Ovary (tissue), 3 donors: ENCODE measurements at regions not wholly inside any gene's neighbourhood (a gene's known extent, or its start where the extent isn't known, plus 50 kb on each side); places are given as distances from the start of the nearest gene placed in this dataset.

Experiments
- POLR2A ChIP-seq: fragments of 450-650 bp; IDR thresholded peaks from one replicate; pipeline ENCODE4 v1.6.1; 2017; ENCODE audit warnings: antibody characterized with exemption, mild to moderate bottlenecking, moderate library complexity
- TF ChIP-seq, protein P1 (sequence below), 3 donors: fragments of 450-650 bp in 2 of 3; fragments of 200-600 bp in 1 of 3; IDR thresholded peaks; one replicate each; pipeline versions ENCODE4 v1.5.1 to v1.8.0; 2016 to 2022; ENCODE audit warnings: antibody characterized with exemption in 3 of 3, mild to moderate bottlenecking in 1 of 3
- donor health status: DM: no; HTN: no; CAD: no.

DNA sequence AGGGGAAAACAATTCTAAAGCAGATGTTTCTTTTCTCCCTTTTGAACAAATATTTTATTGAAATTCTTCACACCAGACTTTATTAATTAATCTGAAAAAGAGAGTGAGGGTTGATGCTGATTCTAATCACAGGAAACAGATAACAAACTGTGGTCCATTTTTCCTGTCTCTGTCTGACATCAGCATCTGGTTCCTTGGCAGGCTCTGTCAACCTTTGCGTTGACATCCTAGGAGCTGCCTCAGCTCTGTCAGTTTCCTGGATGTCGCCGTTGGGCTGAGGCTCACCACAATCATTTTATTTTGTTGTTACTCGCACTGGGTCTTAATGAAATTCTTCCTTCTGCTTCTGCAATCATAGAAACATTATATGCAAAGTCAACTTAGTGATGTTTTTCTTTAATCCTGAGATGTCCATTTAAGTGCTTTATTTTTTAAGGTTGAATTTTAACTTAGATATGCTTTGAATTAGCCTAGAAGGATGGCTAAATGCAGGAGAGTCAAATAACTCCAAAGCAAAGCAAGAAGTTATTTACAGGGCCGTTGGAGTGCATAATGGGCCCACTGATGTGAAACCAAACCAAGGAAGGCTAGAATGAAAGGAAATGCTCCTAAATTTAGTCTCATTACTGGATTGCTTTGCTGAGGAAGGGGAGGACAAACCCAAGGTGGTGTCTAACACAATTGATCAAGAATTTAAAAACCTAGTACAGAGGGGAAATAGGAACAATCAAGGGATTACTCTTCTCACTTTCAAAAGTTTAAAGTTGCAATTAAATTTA, 542.4 kb downstream of the FLRT2 start:
- TF ChIP-seq, protein P1, sequence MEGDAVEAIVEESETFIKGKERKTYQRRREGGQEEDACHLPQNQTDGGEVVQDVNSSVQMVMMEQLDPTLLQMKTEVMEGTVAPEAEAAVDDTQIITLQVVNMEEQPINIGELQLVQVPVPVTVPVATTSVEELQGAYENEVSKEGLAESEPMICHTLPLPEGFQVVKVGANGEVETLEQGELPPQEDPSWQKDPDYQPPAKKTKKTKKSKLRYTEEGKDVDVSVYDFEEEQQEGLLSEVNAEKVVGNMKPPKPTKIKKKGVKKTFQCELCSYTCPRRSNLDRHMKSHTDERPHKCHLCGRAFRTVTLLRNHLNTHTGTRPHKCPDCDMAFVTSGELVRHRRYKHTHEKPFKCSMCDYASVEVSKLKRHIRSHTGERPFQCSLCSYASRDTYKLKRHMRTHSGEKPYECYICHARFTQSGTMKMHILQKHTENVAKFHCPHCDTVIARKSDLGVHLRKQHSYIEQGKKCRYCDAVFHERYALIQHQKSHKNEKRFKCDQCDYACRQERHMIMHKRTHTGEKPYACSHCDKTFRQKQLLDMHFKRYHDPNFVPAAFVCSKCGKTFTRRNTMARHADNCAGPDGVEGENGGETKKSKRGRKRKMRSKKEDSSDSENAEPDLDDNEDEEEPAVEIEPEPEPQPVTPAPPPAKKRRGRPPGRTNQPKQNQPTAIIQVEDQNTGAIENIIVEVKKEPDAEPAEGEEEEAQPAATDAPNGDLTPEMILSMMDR (IDR thresholded peaks at IDR 0.05) = no peak
- no peak for TF ChIP-seq POLR2A
